ENCODE measurements at regions not wholly inside any gene's neighbourhood (a gene's known extent, or its start where the extent isn't known, plus 50 kb on each side); places are given as distances from the start of the nearest gene placed in this dataset.
A peak's percentile ranks its signal among the peaks of the same experiment; 100 is the strongest.
"Not testable (repeated sequence)": the region's sequence is repeated elsewhere in the genome, so short reads cannot be mapped to it uniquely, and the experiment has no call there.

- no peak for DNase-seq (ENCODE audit: extremely low spot score)
- no peak for TF ChIP-seq CTCF (IDR thresholded peaks at IDR 0.05; ENCODE audit: control extremely low read depth, extremely low read depth, low read depth, missing control alignments)
- ChIA-PET CTCF (interaction anchor here (1.1 kb wide), 2 partner anchors 10 to 56 kb away, joined by 3 to 5 read pairs; partner anchors contain the start of gene KCTD12), POLR2A (no interaction called here)
Observed at GRCh38 chr13:76829572-76830327, 56.5 kb downstream of the KCTD12 start.

- peak; percentile 28 for DNase-seq (ENCODE audit: extremely low spot score)
- ChIA-PET POLR2A (no interaction called here), CTCF (no interaction called here)
- TF ChIP-seq CTCF (IDR thresholded peaks at IDR 0.05; ENCODE audit: control extremely low read depth, extremely low read depth, low read depth, missing control alignments), result no peak
Observed at GRCh38 chr13:76828316-76828741, 57.9 kb downstream of the KCTD12 start.

- POLR2A ChIA-PET, result no interaction called here
- TF ChIP-seq CTCF (IDR thresholded peaks at IDR 0.05; ENCODE audit: control extremely low read depth, extremely low read depth, low read depth, missing control alignments), result no peak
- DNase-seq (ENCODE audit: extremely low spot score), result no peak
- CTCF ChIA-PET, result interaction anchor here (1.2 to 1.5 kb wide), 2 partner anchors 9 to 11 kb away, joined by 4 read pairs; no protein-coding TSS in a partner anchor
Observed at GRCh38 chr13:76826527-76826926, 59.7 kb downstream of the KCTD12 start.

- POLR2A ChIA-PET, result no interaction called here
- CTCF ChIA-PET, result interaction anchor here (1.2 kb wide), 1 partner anchor 8 kb away, joined by 4 read pairs; no protein-coding TSS in a partner anchor
- TF ChIP-seq CTCF (IDR thresholded peaks at IDR 0.05; ENCODE audit: control extremely low read depth, extremely low read depth, low read depth, missing control alignments), result no peak
- no peak for DNase-seq (ENCODE audit: extremely low spot score)
Observed at GRCh38 chr13:76825430-76825829, 60.8 kb downstream of the KCTD12 start.

GRCh38 chr13:76823969-76824368 lies 62.2 kb downstream of the KCTD12 start:
- CTCF ChIA-PET, result interaction anchor here (1.0 to 1.3 kb wide), 2 partner anchors 10 to 80 kb away, joined by 3 to 4 read pairs; no protein-coding TSS in a partner anchor
- POLR2A ChIA-PET, result no interaction called here
- DNase-seq (ENCODE audit: extremely low spot score), result no peak

GRCh38 chr13:76822698-76823267 lies 63.4 kb downstream of the KCTD12 start:
- DNase-seq (ENCODE audit: extremely low spot score), result peak; percentile 34
- peak; percentile 35 for TF ChIP-seq CTCF (IDR thresholded peaks at IDR 0.05; ENCODE audit: control extremely low read depth, extremely low read depth, low read depth, missing control alignments)
- ChIA-PET POLR2A (no interaction called here), CTCF (interaction anchor here (0.7 to 2.1 kb wide), 6 partner anchors 10 to 186 kb away, joined by 3 to 10 read pairs (median 4); no protein-coding TSS in a partner anchor)

More at GRCh38 chr13:76823969-76824368, 62.2 kb downstream of the KCTD12 start:
- TF ChIP-seq CTCF (IDR thresholded peaks at IDR 0.05; ENCODE audit: control extremely low read depth, extremely low read depth, low read depth, missing control alignments), result no peak

- CTCF ChIA-PET, result interaction anchor here (1.8 to 2.1 kb wide), 2 partner anchors 8 to 25 kb away, joined by 4 to 10 read pairs; no protein-coding TSS in a partner anchor
Observed at GRCh38 chr13:76821222-76821621, 65.0 kb downstream of the KCTD12 start.

More at GRCh38 chr13:76821222-76821621, 65.0 kb downstream of the KCTD12 start:
- POLR2A ChIA-PET; DNase-seq (ENCODE audit: extremely low spot score): not testable (repeated sequence)
